Esophagus squamous epithelium (tissue), 5 donors: ENCODE measurements at regions not wholly inside any gene's neighbourhood (a gene's known extent, or its start where the extent isn't known, plus 50 kb on each side); places are given as distances from the start of the nearest gene placed in this dataset.

Experiments used
- DNase-seq: peaks from one replicate; lab custom pipeline; 2025; lab: John Stamatoyannopoulos, UW
- H3K27ac ChIP-seq, 4 donors: fragments of 200-600 bp; sonication (generic); one replicate each; pipeline ENCODE4 v1.5.1; 2016 to 2019; ENCODE audit warnings: mild to moderate bottlenecking in 1 of 4
- H3K27me3 ChIP-seq, 4 donors: fragments of 200-600 bp; sonication (generic); 1 replicate in 3 of 4; 2 replicates in 1 of 4; pipeline versions ENCODE4 v1.5.1 to v1.6.0; 2017 to 2021; ENCODE audit warnings: antibody characterized with exemption in 1 of 4
- H3K36me3 ChIP-seq, 3 donors: fragments of 200-600 bp; sonication (generic); one replicate each; pipeline ENCODE4 v1.5.1; 2016 to 2019
- H3K4me1 ChIP-seq, 3 donors: fragments of 200-600 bp; sonication (generic); one replicate each; pipeline ENCODE4 v1.5.1; 2017 to 2019
- H3K4me3 ChIP-seq, 4 donors: fragments of 200-600 bp; sonication (generic); 1 replicate in 3 of 4; 2 replicates in 1 of 4; pipeline ENCODE4 v1.5.1; 2016 to 2019; ENCODE audit warnings: mild to moderate bottlenecking in 2 of 4, moderate library complexity in 1 of 4
- H3K9me3 ChIP-seq, 3 donors: fragments of 200-600 bp; sonication (generic); one replicate each; pipeline ENCODE4 v1.5.1; 2016 to 2019
- POLR2A ChIP-seq, 4 donors: fragments of 450-650 bp; IDR thresholded peaks; one replicate each; pipeline ENCODE4 v1.6.1; 2017; ENCODE audit warnings: antibody characterized with exemption in 4 of 4, mild to moderate bottlenecking in 4 of 4, moderate library complexity in 3 of 4
- WGBS, 2 donors: methylation state at CpG; one replicate each; pipeline ENCODE4 v1.1.5; 2018; 5-methylcytosine and 5-hydroxymethylcytosine counted together
- intact Hi-C: fragments of 100-400 bp; cut with DNase I; formaldehyde crosslinking; loops from one replicate; pipeline ENCODE4 v1.15.0; 2022
- TF ChIP-seq, protein P1 (sequence below), 6 experiments: fragments of 450-650 bp in 4 of 6; fragments of 200-600 bp in 2 of 6; sonication (generic) in 2 of 6; IDR thresholded peaks; one replicate each; pipeline ENCODE4 v1.5.1; 2016 to 2019; ENCODE audit warnings: antibody characterized with exemption in 6 of 6, mild to moderate bottlenecking in 4 of 6, moderate library complexity in 4 of 6
- donor health status: DM: yes; HTN: yes; CAD: no.

DNA sequence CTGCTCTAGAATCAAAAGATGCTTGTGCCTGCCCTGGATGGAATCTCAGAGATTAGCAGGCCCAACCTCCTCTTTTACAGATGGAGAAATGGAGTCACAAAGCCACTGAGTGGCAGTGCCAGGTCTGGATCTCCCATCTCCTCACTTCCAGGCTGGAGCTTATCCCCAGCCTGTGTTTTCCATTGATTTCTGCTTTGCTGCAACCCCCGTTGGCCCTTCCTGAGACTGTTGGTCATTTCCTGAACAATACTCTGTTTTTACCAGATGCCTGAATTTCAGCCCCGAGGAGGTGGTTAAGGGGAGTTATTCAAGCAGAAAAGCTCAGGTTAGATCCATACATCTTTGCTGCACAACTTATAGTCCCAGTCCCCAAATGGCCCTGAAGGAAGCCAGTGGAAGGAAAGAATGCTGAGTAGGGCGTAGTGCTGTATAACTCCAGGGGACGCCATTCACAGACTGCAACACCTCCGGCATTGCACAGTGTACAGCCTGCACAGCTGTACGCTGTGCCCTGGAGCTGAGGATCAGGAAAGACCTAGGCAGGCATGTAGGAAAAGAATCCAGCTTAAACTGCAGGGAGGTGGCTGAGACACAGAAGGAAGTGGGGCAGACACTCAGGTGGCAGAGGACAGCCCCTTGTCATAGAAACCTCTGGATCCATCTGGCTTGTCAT, 77.5 kb downstream of the RPLP1 start:
- 63 to 78% methylated on average over 2 to 6 of the region's 6 CpGs for WGBS, 2 donors
- no peak overlapping the region for H3K4me3 ChIP-seq
- no peak for TF ChIP-seq POLR2A (IDR thresholded peaks at IDR 0.05)

DNA sequence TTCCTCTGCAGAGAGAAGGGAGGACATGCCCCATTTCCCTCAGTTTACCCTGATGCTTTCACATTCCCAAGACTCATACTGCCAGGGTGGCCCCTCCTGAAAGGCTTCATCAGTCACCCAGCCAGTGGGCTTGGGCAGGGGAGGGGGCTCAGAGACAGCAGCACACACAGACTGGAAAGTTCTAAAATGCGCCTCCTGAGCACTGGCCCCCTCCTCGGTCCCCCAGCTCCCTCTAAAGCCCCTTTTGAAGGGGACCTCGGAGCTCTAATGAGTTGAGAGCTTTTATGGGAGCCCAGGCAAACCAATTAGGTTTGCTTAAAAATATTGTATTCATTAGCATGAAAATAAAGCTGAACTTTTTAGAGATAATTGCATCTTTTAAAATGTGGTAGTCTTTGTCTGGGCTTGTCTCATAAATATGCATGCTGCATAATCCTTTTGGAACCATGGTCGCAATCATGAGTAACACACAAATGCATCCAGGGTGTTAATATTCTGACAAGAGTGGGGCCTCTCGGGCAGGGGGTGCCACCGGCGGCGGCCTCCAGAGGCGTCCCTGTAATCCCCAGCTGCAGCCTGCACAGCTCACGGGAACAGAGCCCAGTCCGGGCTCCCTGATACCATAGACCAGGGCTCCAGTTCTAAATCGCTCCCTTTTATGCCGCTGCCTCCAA, 78.5 kb downstream of the RPLP1 start:
- H3K36me3 ChIP-seq: no peaks in the 10 kb centered on the region
- TF ChIP-seq POLR2A (IDR thresholded peaks at IDR 0.05): no peak
- TF ChIP-seq, protein P1, sequence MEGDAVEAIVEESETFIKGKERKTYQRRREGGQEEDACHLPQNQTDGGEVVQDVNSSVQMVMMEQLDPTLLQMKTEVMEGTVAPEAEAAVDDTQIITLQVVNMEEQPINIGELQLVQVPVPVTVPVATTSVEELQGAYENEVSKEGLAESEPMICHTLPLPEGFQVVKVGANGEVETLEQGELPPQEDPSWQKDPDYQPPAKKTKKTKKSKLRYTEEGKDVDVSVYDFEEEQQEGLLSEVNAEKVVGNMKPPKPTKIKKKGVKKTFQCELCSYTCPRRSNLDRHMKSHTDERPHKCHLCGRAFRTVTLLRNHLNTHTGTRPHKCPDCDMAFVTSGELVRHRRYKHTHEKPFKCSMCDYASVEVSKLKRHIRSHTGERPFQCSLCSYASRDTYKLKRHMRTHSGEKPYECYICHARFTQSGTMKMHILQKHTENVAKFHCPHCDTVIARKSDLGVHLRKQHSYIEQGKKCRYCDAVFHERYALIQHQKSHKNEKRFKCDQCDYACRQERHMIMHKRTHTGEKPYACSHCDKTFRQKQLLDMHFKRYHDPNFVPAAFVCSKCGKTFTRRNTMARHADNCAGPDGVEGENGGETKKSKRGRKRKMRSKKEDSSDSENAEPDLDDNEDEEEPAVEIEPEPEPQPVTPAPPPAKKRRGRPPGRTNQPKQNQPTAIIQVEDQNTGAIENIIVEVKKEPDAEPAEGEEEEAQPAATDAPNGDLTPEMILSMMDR (IDR thresholded peaks at IDR 0.05): no peak
- H3K9me3 ChIP-seq: no peaks in the 10 kb centered on the region
- intact Hi-C loops: no loop called here
- H3K27me3 ChIP-seq: peaks cover 0 to 69% (median 0%) of the 10 kb centered on the region in 4 donors
- no peak overlapping the region for H3K4me3 ChIP-seq
- DNase-seq: no peak
- peaks cover 0 to 9% (median 4%) of the 10 kb centered on the region in 3 donors for H3K4me1 ChIP-seq
- H3K27ac ChIP-seq: no peak overlapping the region
- 47 to 51% methylated on average over 9 to 10 of the region's 13 CpGs for WGBS, 2 donors

More for the DNA sequence above, 77.5 kb downstream of the RPLP1 start:
- Histone ChIP-seq H3K9me3 (no peaks in the 10 kb centered on the region), H3K27me3 (peaks cover 0 to 72% (median 0%) of the 10 kb centered on the region in 4 donors), H3K4me1 (peaks cover 0 to 9% (median 4%) of the 10 kb centered on the region in 3 donors), H3K36me3 (no peaks in the 10 kb centered on the region), H3K27ac (no peak overlapping the region)
- intact Hi-C loops: no loop called here
- no peak for DNase-seq

DNA sequence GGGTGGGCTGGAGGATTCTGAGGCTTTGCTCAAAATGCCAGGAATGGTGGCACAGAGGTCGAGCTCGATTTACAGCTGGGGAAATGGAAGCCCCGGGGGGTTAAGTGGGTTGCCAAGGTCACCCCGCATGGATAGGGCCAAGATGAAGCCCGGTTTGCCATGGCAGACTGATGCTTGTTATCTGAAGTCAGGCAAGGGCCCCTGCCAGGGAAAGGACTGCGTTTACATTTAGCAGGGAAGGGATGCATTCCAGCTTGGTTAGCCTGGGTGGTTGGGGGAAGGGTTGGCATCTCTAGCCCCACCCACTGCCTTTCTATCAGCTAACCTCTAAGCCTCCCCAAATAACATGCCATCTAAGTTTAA, 79.0 kb downstream of the RPLP1 start:
- Histone ChIP-seq H3K4me3 (no peak overlapping the region), H3K9me3 (no peaks in the 10 kb centered on the region), H3K27me3 (peaks cover 0 to 69% (median 0%) of the 10 kb centered on the region in 4 donors), H3K36me3 (no peaks in the 10 kb centered on the region), H3K4me1 (peaks cover 0 to 9% (median 4%) of the 10 kb centered on the region in 3 donors), H3K27ac (no peak overlapping the region)
- WGBS, 2 donors: 39 to 41% methylated on average over 2 to 6 of the region's 6 CpGs
- intact Hi-C loops: no loop called here
- no peak for TF ChIP-seq POLR2A (IDR thresholded peaks at IDR 0.05)
- TF ChIP-seq, protein P1 (IDR thresholded peaks at IDR 0.05): no peak
- DNase-seq: no peak

DNA sequence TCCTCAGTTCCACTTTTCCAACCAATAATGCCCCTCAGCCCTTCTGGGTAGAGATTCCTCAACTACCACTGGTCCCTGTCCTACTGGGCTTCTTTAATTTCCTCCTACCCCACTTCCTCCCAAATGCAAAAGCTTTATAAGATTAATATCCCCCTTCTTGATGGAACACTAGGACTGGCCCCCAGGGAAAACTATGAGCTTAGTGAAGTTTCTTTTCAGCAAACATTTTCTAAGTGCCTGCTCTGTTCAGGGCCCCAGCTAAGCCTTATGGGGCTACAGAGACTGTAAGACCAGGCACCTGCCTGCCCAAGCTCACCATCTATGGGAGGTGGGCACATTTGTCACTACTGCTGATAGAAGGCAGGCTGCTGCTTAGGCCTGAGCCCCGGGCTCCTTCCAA, 79.4 kb downstream of the RPLP1 start:
- Histone ChIP-seq H3K36me3 (no peaks in the 10 kb centered on the region), H3K4me1 (peaks cover 0 to 9% (median 4%) of the 10 kb centered on the region in 3 donors), H3K27me3 (peaks cover 0 to 66% (median 0%) of the 10 kb centered on the region in 4 donors), H3K9me3 (no peaks in the 10 kb centered on the region), H3K27ac (no peak overlapping the region), H3K4me3 (no peak overlapping the region)
- WGBS, 2 donors: 80% methylated on average over 1 of the region's 1 CpG; no CpG with 5 or more reads in 1 of the 2 donors
- intact Hi-C loops: no loop called here
- no peak for DNase-seq
- TF ChIP-seq, protein P1 (IDR thresholded peaks at IDR 0.05): no peak
- no peak for TF ChIP-seq POLR2A (IDR thresholded peaks at IDR 0.05)

DNA sequence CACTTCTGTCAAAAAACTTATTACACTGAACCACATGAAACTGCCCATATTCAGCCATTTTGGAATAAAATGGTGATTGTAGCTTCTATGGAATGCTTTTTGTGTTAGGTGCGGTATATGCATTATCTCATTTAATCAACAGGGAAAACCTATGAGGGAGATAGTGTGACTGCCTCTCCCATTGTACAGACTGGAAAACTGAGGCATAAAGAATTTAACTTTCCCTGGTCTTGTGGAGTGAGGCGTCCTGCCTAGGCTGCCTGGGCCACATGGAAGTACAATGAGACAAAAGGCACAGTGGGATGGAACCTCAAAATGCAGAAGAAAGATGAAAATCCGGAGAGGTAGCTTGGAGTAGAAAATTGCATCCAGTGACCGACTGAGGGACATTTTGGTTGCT, 80.2 kb downstream of the RPLP1 start:
- H3K36me3 ChIP-seq: no peaks in the 10 kb centered on the region
- no peak for DNase-seq
- H3K27me3 ChIP-seq: peaks cover 0 to 61% (median 0%) of the 10 kb centered on the region in 4 donors
- intact Hi-C loops: no loop called here
- peaks cover 0 to 9% (median 4%) of the 10 kb centered on the region in 3 donors for H3K4me1 ChIP-seq
- 91 to 94% methylated on average over 4 of the region's 4 CpGs for WGBS, 2 donors
- H3K4me3 ChIP-seq: no peak overlapping the region
- TF ChIP-seq, protein P1 (IDR thresholded peaks at IDR 0.05): no peak
- no peak for TF ChIP-seq POLR2A (IDR thresholded peaks at IDR 0.05)
- no peaks in the 10 kb centered on the region for H3K9me3 ChIP-seq
- H3K27ac ChIP-seq: no peak overlapping the region
